ENCODE measurements at regions not wholly inside any gene's neighbourhood (a gene's known extent, or its start where the extent isn't known, plus 50 kb on each side); places are given as distances from the start of the nearest gene placed in this dataset.
"Not testable (repeated sequence)": the region's sequence is repeated elsewhere in the genome, so short reads cannot be mapped to it uniquely, and the experiment has no call there.

DNA sequence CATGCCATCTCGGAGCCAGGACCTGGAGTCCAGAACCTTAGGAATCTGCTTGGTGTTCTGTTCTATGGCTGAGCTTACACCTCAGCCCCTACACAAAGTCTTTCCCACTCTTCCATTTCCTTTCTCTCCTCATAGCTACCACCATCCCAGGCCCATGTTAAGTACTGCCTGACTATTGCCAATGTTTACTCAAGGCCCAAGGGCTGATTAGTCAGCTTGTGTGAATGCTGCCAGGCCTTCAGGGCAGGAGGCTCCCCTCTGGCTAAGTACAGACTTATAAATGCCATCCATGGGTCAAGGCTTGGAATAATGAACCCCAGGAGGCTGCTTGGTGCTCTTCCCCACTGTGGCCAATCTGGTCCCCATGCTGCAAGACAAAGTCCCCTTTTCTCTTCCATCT is 411.6 kb upstream of the MAGEB18 start:
- TF ChIP-seq, protein P1, sequence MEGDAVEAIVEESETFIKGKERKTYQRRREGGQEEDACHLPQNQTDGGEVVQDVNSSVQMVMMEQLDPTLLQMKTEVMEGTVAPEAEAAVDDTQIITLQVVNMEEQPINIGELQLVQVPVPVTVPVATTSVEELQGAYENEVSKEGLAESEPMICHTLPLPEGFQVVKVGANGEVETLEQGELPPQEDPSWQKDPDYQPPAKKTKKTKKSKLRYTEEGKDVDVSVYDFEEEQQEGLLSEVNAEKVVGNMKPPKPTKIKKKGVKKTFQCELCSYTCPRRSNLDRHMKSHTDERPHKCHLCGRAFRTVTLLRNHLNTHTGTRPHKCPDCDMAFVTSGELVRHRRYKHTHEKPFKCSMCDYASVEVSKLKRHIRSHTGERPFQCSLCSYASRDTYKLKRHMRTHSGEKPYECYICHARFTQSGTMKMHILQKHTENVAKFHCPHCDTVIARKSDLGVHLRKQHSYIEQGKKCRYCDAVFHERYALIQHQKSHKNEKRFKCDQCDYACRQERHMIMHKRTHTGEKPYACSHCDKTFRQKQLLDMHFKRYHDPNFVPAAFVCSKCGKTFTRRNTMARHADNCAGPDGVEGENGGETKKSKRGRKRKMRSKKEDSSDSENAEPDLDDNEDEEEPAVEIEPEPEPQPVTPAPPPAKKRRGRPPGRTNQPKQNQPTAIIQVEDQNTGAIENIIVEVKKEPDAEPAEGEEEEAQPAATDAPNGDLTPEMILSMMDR (IDR thresholded peaks at IDR 0.05; ENCODE audit: borderline replicate concordance, insufficient read depth, low read depth, low read length) = no peak
- no peak overlapping the region for H3K4me3 ChIP-seq (ENCODE audit: low read depth, low read length)

DNA sequence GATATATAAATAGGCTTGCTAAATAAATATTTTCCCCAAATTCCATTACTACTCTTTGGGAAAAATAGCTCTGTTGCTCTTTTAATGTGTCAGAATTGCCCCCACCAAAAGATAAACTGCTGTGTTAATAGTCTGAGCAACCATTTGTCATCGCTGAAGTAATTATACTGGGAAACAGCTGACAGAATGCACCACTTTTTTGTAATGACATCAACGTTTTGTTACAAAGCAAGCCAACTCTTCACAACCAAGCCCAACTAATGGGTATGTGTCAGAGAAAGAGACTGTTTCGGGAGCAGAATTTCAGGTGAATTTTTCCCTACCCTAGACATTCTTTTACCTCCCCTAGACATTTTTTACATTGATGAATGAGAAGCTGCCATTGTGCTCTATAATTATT is 405.0 kb upstream of the MAGEB18 start:
- TF ChIP-seq, protein P1 (IDR thresholded peaks at IDR 0.05; ENCODE audit: borderline replicate concordance, insufficient read depth, low read depth, low read length) = no peak
- H3K4me3 ChIP-seq (ENCODE audit: low read depth, low read length) = no peak overlapping the region

GRCh38 chrX:25737540-25737939 is 400.6 kb upstream of the MAGEB18 start:
- TF ChIP-seq, protein P1 (IDR thresholded peaks at IDR 0.05; ENCODE audit: borderline replicate concordance, insufficient read depth, low read depth, low read length) = no peak
- no peak overlapping the region for H3K4me3 ChIP-seq (ENCODE audit: low read depth, low read length)

DNA sequence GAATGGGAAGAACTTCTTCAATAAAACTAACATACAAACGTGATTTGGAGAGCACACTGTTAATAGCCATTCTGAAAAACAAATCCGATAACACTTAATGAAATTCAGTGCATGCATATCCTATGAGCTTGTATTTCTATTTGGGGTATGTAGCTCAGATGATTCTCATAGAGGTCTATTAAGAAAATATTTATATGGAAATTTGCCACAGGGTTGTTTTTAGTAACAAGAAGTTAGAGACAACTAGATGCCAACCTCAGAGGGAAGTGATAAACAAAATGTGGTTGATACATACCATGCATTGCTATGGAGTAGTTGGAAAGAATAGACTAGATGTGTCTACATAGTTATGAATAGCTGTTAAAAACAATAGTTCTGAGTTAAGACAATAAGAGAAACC is 395.8 kb upstream of the MAGEB18 start:
- TF ChIP-seq, protein P1 (IDR thresholded peaks at IDR 0.05; ENCODE audit: borderline replicate concordance, insufficient read depth, low read depth, low read length) = no peak
- no peak overlapping the region for H3K4me3 ChIP-seq (ENCODE audit: low read depth, low read length)

GRCh38 chrX:25754399-25754798 is 383.7 kb upstream of the MAGEB18 start:
- no peak overlapping the region for H3K4me3 ChIP-seq (ENCODE audit: low read depth, low read length)
- TF ChIP-seq, protein P1 (IDR thresholded peaks at IDR 0.05; ENCODE audit: borderline replicate concordance, insufficient read depth, low read depth, low read length) = no peak

- TF ChIP-seq, protein P1 (IDR thresholded peaks at IDR 0.05; ENCODE audit: borderline replicate concordance, insufficient read depth, low read depth, low read length) = no peak
- no peak overlapping the region for H3K4me3 ChIP-seq (ENCODE audit: low read depth, low read length)
These were observed 382.9 kb upstream of the MAGEB18 start for GRCh38 chrX:25755194-25755593.

- TF ChIP-seq, protein P1 (IDR thresholded peaks at IDR 0.05; ENCODE audit: borderline replicate concordance, insufficient read depth, low read depth, low read length) = no peak
- no peak overlapping the region for H3K4me3 ChIP-seq (ENCODE audit: low read depth, low read length)
These were observed 375.5 kb upstream of the MAGEB18 start for GRCh38 chrX:25762656-25763055.

DNA sequence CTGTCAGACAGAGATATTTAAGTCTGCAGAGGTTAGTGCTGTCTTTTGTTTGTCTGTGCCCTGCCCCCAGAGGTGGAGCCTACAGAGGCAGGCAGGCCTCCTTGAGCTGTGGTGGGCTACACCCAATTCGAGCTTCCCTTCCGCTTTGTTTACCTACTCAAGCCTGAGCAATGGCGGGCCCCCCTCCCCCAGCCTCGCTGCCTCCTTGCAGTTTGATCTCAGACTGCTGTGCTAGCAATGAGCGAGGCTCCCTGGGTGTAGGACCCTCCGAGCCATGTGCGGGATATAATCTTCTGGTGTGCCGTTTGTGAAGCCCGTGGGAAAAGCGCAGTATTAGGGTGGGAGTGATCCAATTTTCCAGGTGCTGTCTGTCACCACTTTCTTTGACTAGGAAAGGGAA is 366.3 kb upstream of the MAGEB18 start:
- H3K4me3 ChIP-seq (ENCODE audit: low read depth, low read length) = not testable (repeated sequence)

GRCh38 chrX:25797796-25798195 is 340.3 kb upstream of the MAGEB18 start:
- not testable (repeated sequence) for H3K4me3 ChIP-seq (ENCODE audit: low read depth, low read length)
